ENCODE measurements at regions not wholly inside any gene's neighbourhood (a gene's known extent, or its start where the extent isn't known, plus 50 kb on each side); places are given as distances from the start of the nearest gene placed in this dataset.

DNA sequence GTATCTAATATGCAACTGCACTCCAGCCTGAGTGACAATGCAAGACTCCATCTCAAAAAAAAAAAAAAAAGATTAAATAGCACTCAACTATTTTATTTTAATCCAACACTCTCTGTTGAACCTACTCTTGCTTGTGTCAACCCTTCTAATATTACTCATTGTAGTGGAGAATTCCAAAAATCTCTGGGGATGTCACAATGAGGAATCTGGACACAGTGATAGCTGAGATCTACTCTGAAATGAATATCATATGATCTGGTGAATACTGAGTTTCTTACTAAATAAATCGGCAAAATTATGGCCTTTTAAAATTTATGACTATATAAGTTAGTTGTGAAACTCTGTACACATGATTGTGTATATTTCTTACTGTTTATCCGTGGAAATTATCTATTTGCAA, 418.2 kb downstream of the BCAT1 start:
- no peak overlapping the region for H2BK12ac ChIP-seq (ENCODE audit: low read length)
- no peaks in the 10 kb centered on the region for H3K79me1 ChIP-seq (ENCODE audit: low read length)

DNA sequence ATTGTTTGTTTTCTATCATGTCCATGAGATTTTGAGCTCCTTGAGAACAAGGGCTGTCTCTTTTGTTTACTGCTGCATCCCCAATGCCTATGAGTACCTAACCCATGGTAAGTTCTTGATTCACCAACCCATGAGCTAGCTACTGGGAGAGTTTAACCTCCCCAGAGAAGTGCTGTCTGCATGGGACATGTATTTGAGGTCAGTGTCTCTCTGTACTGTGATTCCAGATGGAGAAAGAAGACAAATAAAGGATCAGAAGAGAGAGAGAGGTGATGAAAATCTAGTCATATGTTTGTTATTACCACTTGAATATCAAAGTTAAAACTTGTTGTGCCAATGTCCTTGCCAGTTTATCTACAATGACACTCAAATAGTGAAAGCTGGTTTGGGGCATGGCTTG, 421.8 kb downstream of the BCAT1 start:
- no peak overlapping the region for H2AK5ac ChIP-seq (ENCODE audit: low read length)
- no peak overlapping the region for H4K12ac ChIP-seq (ENCODE audit: low read depth, low read length)
- H3K23ac ChIP-seq (ENCODE audit: low read length) = no peak overlapping the region
- no peaks in the 10 kb centered on the region for H3K79me2 ChIP-seq (ENCODE audit: control insufficient read depth, insufficient read depth, low read length, poor library complexity)
- H3K36me3 ChIP-seq (ENCODE audit: control insufficient read depth in 1 of 2, insufficient read depth in 2 of 2, low read length in 2 of 2) = no peaks in the 10 kb centered on the region
- H3K27me3 ChIP-seq (ENCODE audit: insufficient read depth, low read length) = no peaks in the 10 kb centered on the region
- no peak overlapping the region for H2AFZ ChIP-seq (ENCODE audit: insufficient read depth, low read length, poor library complexity)
- no peak overlapping the region for H4K8ac ChIP-seq (ENCODE audit: low read depth, low read length)
- H3K4me3 ChIP-seq (ENCODE audit: low read depth, low read length) = no peak overlapping the region
- H3K4ac ChIP-seq (ENCODE audit: low read depth, low read length) = no peak overlapping the region
- H2BK5ac ChIP-seq (ENCODE audit: low read depth, low read length, poor library complexity) = no peak overlapping the region
- H3K4me2 ChIP-seq (ENCODE audit: low read length) = no peak overlapping the region
- H3K14ac ChIP-seq (ENCODE audit: low read length) = no peak overlapping the region
- H3K9me3 ChIP-seq (ENCODE audit: insufficient read depth, low read depth, low read length) = no peaks in the 10 kb centered on the region
- no peak overlapping the region for H3K27ac ChIP-seq (ENCODE audit: low read depth, low read length)
- H4K91ac ChIP-seq (ENCODE audit: low read depth, low read length) = no peak overlapping the region
- no peaks in the 10 kb centered on the region for H3K4me1 ChIP-seq (ENCODE audit: control insufficient read depth in 1 of 2, insufficient read depth in 2 of 2, low read length in 2 of 2)
- no peaks in the 10 kb centered on the region for H3K79me1 ChIP-seq (ENCODE audit: low read length)
- H3K18ac ChIP-seq (ENCODE audit: low read length) = no peak overlapping the region
- no peak for DNase-seq
- H3K9ac ChIP-seq (ENCODE audit: low read length) = no peak overlapping the region
- no peak overlapping the region for H2BK120ac ChIP-seq (ENCODE audit: insufficient read depth, low read length, poor library complexity)
- no peak overlapping the region for H2BK12ac ChIP-seq (ENCODE audit: low read length)

More for the DNA sequence above, 418.2 kb downstream of the BCAT1 start:
- Histone ChIP-seq H3K27ac (ENCODE audit: low read depth, low read length) (no peak overlapping the region), H4K91ac (ENCODE audit: low read depth, low read length) (no peak overlapping the region), H2AFZ (ENCODE audit: insufficient read depth, low read length, poor library complexity) (no peak overlapping the region), H3K4me2 (ENCODE audit: low read length) (no peak overlapping the region), H3K36me3 (ENCODE audit: control insufficient read depth in 1 of 2, insufficient read depth in 2 of 2, low read length in 2 of 2) (no peaks in the 10 kb centered on the region), H3K4me3 (ENCODE audit: low read depth, low read length) (no peak overlapping the region), H3K4ac (ENCODE audit: low read depth, low read length) (no peak overlapping the region), H3K23ac (ENCODE audit: low read length) (no peak overlapping the region), H2BK120ac (ENCODE audit: insufficient read depth, low read length, poor library complexity) (no peak overlapping the region), H3K27me3 (ENCODE audit: insufficient read depth, low read length) (no peaks in the 10 kb centered on the region), H4K8ac (ENCODE audit: low read depth, low read length) (no peak overlapping the region), H3K4me1 (ENCODE audit: control insufficient read depth in 1 of 2, insufficient read depth in 2 of 2, low read length in 2 of 2) (no peaks in the 10 kb centered on the region), H2AK5ac (ENCODE audit: low read length) (no peak overlapping the region), H3K79me2 (ENCODE audit: control insufficient read depth, insufficient read depth, low read length, poor library complexity) (no peaks in the 10 kb centered on the region), H3K18ac (ENCODE audit: low read length) (no peak overlapping the region), H2BK5ac (ENCODE audit: low read depth, low read length, poor library complexity) (no peak overlapping the region), H3K9ac (ENCODE audit: low read length) (no peak overlapping the region), H3K14ac (ENCODE audit: low read length) (no peak overlapping the region), H3K9me3 (ENCODE audit: insufficient read depth, low read depth, low read length) (no peaks in the 10 kb centered on the region), H4K12ac (ENCODE audit: low read depth, low read length) (no peak overlapping the region)
- no CpG with 5 or more reads among the region's 2 CpGs for WGBS (ENCODE audit: extremely low coverage, insufficient coverage, insufficient read length)
- peak in 1 of 2 donors; percentile 59 for DNase-seq

DNA sequence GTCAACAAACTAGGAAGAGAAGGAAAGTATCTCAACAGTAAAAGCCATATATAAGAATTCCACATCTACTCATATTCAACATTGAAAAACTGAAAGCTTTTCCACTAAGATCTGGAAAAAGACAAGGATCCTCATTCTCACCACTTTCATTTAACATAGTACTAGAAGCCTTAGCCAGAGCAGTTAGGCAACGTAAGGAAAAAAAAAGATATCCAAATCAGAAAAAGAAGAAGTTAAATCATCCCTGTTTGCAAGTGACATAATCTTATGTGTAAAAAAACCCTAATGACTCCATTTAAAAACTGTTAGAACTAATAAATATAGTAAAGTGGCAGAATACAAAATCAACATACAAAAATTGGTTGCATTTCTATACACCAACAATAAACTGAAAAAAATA, 426.2 kb downstream of the BCAT1 start:
- Histone ChIP-seq H3K4me1 (ENCODE audit: control insufficient read depth in 1 of 2, insufficient read depth in 2 of 2, low read length in 2 of 2) (no peaks in the 10 kb centered on the region), H4K91ac (ENCODE audit: low read depth, low read length) (no peak overlapping the region), H4K8ac (ENCODE audit: low read depth, low read length) (no peak overlapping the region), H3K4me2 (ENCODE audit: low read length) (no peak overlapping the region), H2BK5ac (ENCODE audit: low read depth, low read length, poor library complexity) (no peak overlapping the region), H3K79me1 (ENCODE audit: low read length) (no peaks in the 10 kb centered on the region), H3K36me3 (ENCODE audit: control insufficient read depth in 1 of 2, insufficient read depth in 2 of 2, low read length in 2 of 2) (no peaks in the 10 kb centered on the region), H3K27ac (ENCODE audit: low read depth, low read length) (no peak overlapping the region), H2AK5ac (ENCODE audit: low read length) (no peak overlapping the region), H3K4me3 (ENCODE audit: low read depth, low read length) (no peak overlapping the region), H3K9me3 (ENCODE audit: insufficient read depth, low read depth, low read length) (no peaks in the 10 kb centered on the region), H3K79me2 (ENCODE audit: control insufficient read depth, insufficient read depth, low read length, poor library complexity) (no peaks in the 10 kb centered on the region), H3K9ac (ENCODE audit: low read length) (no peak overlapping the region), H3K23ac (ENCODE audit: low read length) (no peak overlapping the region), H2BK12ac (ENCODE audit: low read length) (no peak overlapping the region), H4K12ac (ENCODE audit: low read depth, low read length) (no peak overlapping the region), H2BK120ac (ENCODE audit: insufficient read depth, low read length, poor library complexity) (no peak overlapping the region), H2AFZ (ENCODE audit: insufficient read depth, low read length, poor library complexity) (no peak overlapping the region), H3K27me3 (ENCODE audit: insufficient read depth, low read length) (no peaks in the 10 kb centered on the region), H3K18ac (ENCODE audit: low read length) (no peak overlapping the region), H3K14ac (ENCODE audit: low read length) (no peak overlapping the region), H3K4ac (ENCODE audit: low read depth, low read length) (no peak overlapping the region)
- DNase-seq = no peak
- no CpG with 5 or more reads among the region's 1 CpG for WGBS (ENCODE audit: extremely low coverage, insufficient coverage, insufficient read length)

DNA sequence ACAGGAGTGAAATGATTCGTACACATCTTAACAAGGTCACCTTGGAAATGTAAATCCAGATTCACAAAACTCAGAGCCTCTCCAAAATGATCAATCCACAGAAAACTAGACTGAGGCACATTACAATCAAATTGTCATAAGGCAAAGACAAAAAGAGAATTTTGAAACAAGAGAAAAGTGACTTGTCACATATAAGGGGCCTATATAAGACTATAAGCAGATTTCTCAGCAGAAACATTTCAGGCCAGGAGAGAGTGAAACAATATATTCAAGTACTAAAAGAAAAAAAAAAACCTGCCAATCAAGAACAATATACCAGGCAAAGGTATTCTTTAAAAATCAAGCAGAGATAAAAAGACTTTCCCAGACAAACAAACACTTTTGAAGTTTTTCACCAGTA, 429.1 kb downstream of the BCAT1 start:
- no peaks in the 10 kb centered on the region for H3K9me3 ChIP-seq (ENCODE audit: insufficient read depth, low read depth, low read length)
- DNase-seq = no peak
- H3K14ac ChIP-seq (ENCODE audit: low read length) = no peak overlapping the region
- no peaks in the 10 kb centered on the region for H3K36me3 ChIP-seq (ENCODE audit: control insufficient read depth in 1 of 2, insufficient read depth in 2 of 2, low read length in 2 of 2)
- H3K79me2 ChIP-seq (ENCODE audit: control insufficient read depth, insufficient read depth, low read length, poor library complexity) = no peaks in the 10 kb centered on the region
- no peak overlapping the region for H4K91ac ChIP-seq (ENCODE audit: low read depth, low read length)
- no CpG with 5 or more reads among the region's 1 CpG for WGBS (ENCODE audit: extremely low coverage, insufficient coverage, insufficient read length)
- H3K4ac ChIP-seq (ENCODE audit: low read depth, low read length) = no peak overlapping the region
- no peak overlapping the region for H4K12ac ChIP-seq (ENCODE audit: low read depth, low read length)
- H4K8ac ChIP-seq (ENCODE audit: low read depth, low read length) = no peak overlapping the region
- no peak overlapping the region for H2BK5ac ChIP-seq (ENCODE audit: low read depth, low read length, poor library complexity)
- H3K27me3 ChIP-seq (ENCODE audit: insufficient read depth, low read length) = no peaks in the 10 kb centered on the region
- H3K18ac ChIP-seq (ENCODE audit: low read length) = no peak overlapping the region
- H2AK5ac ChIP-seq (ENCODE audit: low read length) = no peak overlapping the region
- no peak overlapping the region for H3K9ac ChIP-seq (ENCODE audit: low read length)
- no peak overlapping the region for H2AFZ ChIP-seq (ENCODE audit: insufficient read depth, low read length, poor library complexity)
- H2BK12ac ChIP-seq (ENCODE audit: low read length) = no peak overlapping the region
- H3K27ac ChIP-seq (ENCODE audit: low read depth, low read length) = no peak overlapping the region
- H3K4me2 ChIP-seq (ENCODE audit: low read length) = no peak overlapping the region
- H3K79me1 ChIP-seq (ENCODE audit: low read length) = no peaks in the 10 kb centered on the region
- no peak overlapping the region for H3K4me3 ChIP-seq (ENCODE audit: low read depth, low read length)
- H2BK120ac ChIP-seq (ENCODE audit: insufficient read depth, low read length, poor library complexity) = no peak overlapping the region
- no peaks in the 10 kb centered on the region for H3K4me1 ChIP-seq (ENCODE audit: control insufficient read depth in 1 of 2, insufficient read depth in 2 of 2, low read length in 2 of 2)
- H3K23ac ChIP-seq (ENCODE audit: low read length) = no peak overlapping the region

Data from trophoblast cell (in vitro differentiated cells and primary cell).